H9 (cell line): ENCODE measurements at regions not wholly inside any gene's neighbourhood (a gene's known extent, or its start where the extent isn't known, plus 50 kb on each side); places are given as distances from the start of the nearest gene placed in this dataset.

ENCODE experiments used
- DNase-seq: peaks from one replicate; pipeline ENCODE4 v3.0.0-alpha.2; 2017
- H2AFZ ChIP-seq: one replicate; pipeline ENCODE4 v1.6.1; 2013; ENCODE audit warnings: mild to moderate bottlenecking, low read length, control low read depth, moderate library complexity
- H2AK5ac ChIP-seq: 2 replicates; pipeline ENCODE4 v1.6.1; 2013; ENCODE audit warnings: low read length, control low read depth, mixed read lengths; ENCODE audit not compliant: insufficient read length
- H2BK120ac ChIP-seq: one replicate; pipeline ENCODE4 v1.6.1; 2013; ENCODE audit warnings: low read depth, mild to moderate bottlenecking, low read length, control low read depth, inconsistent platforms; ENCODE audit not compliant: poor library complexity, severe bottlenecking
- H2BK12ac ChIP-seq: 2 replicates; pipeline ENCODE4 v1.6.1; 2013; ENCODE audit warnings: low read length, control low read depth, mixed read lengths, low read depth; ENCODE audit not compliant: insufficient read length
- H2BK15ac ChIP-seq: 2 replicates; pipeline ENCODE4 v1.6.1; 2013; ENCODE audit warnings: low read depth, low read length, control low read depth
- H2BK20ac ChIP-seq: one replicate; pipeline ENCODE4 v1.6.1; 2013; ENCODE audit warnings: low read depth, mild to moderate bottlenecking, low read length, control low read depth, inconsistent platforms; ENCODE audit not compliant: poor library complexity, severe bottlenecking
- H2BK5ac ChIP-seq: 2 replicates; pipeline ENCODE4 v1.6.1; 2013; ENCODE audit warnings: low read length, control low read depth, mixed read lengths; ENCODE audit not compliant: insufficient read length
- H3K14ac ChIP-seq: 2 replicates; pipeline ENCODE4 v1.6.1; 2013; ENCODE audit warnings: low read length, control low read depth; ENCODE audit not compliant: insufficient read depth
- H3K18ac ChIP-seq: 2 replicates; pipeline ENCODE4 v1.6.1; 2013; ENCODE audit warnings: low read depth, mild to moderate bottlenecking, mixed read lengths, low read length, control low read depth; ENCODE audit not compliant: insufficient read length
- H3K23ac ChIP-seq: 2 replicates; pipeline ENCODE4 v1.6.1; 2013; ENCODE audit warnings: low read length, control low read depth, mixed read lengths, low read depth; ENCODE audit not compliant: insufficient read length
- H3K23me2 ChIP-seq: 2 replicates; pipeline ENCODE4 v1.6.1; 2013; ENCODE audit warnings: low read depth, mild to moderate bottlenecking, mixed read lengths, low read length, control low read depth; ENCODE audit not compliant: insufficient read length, poor library complexity, severe bottlenecking
- H3K27ac ChIP-seq: 2 replicates; pipeline ENCODE4 v1.5.1; 2013; ENCODE audit warnings: low read length, control low read depth, mixed read lengths, low read depth; ENCODE audit not compliant: insufficient read length
- H3K27me3 ChIP-seq: 2 replicates; pipeline ENCODE4 v1.6.1; 2013; ENCODE audit warnings: low read length, control low read depth, inconsistent platforms; ENCODE audit not compliant: insufficient read depth
- H3K4ac ChIP-seq: 2 replicates; pipeline ENCODE4 v1.6.1; 2013; ENCODE audit warnings: low read depth, mild to moderate bottlenecking, control low read depth, inconsistent platforms, low read length, moderate library complexity
- H3K4me1 ChIP-seq: 2 replicates; pipeline ENCODE4 v1.6.1; 2013; ENCODE audit warnings: low read length, control low read depth, inconsistent platforms; ENCODE audit not compliant: insufficient read depth
- H3K4me2 ChIP-seq: 2 replicates; pipeline ENCODE4 v1.6.1; 2013; ENCODE audit warnings: low read length, control low read depth, mixed read lengths; ENCODE audit not compliant: insufficient read length, insufficient read depth
- H3K56ac ChIP-seq: 2 replicates; pipeline ENCODE4 v1.6.1; 2013; ENCODE audit warnings: low read depth, mild to moderate bottlenecking, mixed read lengths, low read length, control low read depth; ENCODE audit not compliant: insufficient read length
- H3K79me1 ChIP-seq: 2 replicates; pipeline ENCODE4 v1.6.1; 2013; ENCODE audit warnings: low read depth, mild to moderate bottlenecking, moderate library complexity, low read length, control low read depth, inconsistent platforms; ENCODE audit not compliant: insufficient read depth, poor library complexity, severe bottlenecking
- H3K79me2 ChIP-seq: 2 replicates; pipeline ENCODE4 v1.6.1; 2013; ENCODE audit warnings: low read length, control low read depth, inconsistent platforms; ENCODE audit not compliant: insufficient read depth
- H3K9ac ChIP-seq: 2 replicates; pipeline ENCODE4 v1.6.1; 2013; ENCODE audit warnings: low read length, control low read depth, mixed read lengths; ENCODE audit not compliant: insufficient read length; ENCODE audit errors: extremely low read depth
- H3K9me3 ChIP-seq: one replicate; pipeline ENCODE4 v1.6.1; 2013; ENCODE audit warnings: low read depth, low read length, inconsistent platforms; ENCODE audit not compliant: control insufficient read depth
- H3T11ph ChIP-seq: one replicate; pipeline ENCODE4 v1.6.1; 2013; ENCODE audit warnings: mild to moderate bottlenecking, low read length, control low read depth, inconsistent platforms
- H4K20me1 ChIP-seq: one replicate; pipeline ENCODE4 v1.6.1; 2013; ENCODE audit not compliant: control insufficient read depth, insufficient read length, insufficient read depth
- H4K5ac ChIP-seq: 2 replicates; pipeline ENCODE4 v1.6.1; 2013; ENCODE audit warnings: low read depth, mild to moderate bottlenecking, mixed read lengths, low read length, control low read depth; ENCODE audit not compliant: insufficient read length
- H4K8ac ChIP-seq: replicated peaks from 2 replicates; pipeline ENCODE4 v1.6.1; 2013; ENCODE audit warnings: low read length, control low read depth, mixed read lengths, low read depth; ENCODE audit not compliant: insufficient read length
- H4K91ac ChIP-seq: 2 replicates; pipeline ENCODE4 v1.6.1; 2013; ENCODE audit warnings: low read depth, mild to moderate bottlenecking, moderate library complexity, mixed read lengths, low read length, control low read depth; ENCODE audit not compliant: insufficient read length
- H3K27ac Mint-ChIP-seq, 3 experiments: 2 replicates in 2 of 3; 3 replicates in 1 of 3; pipeline ENCODE4 v1.8.0; 2020 to 2021; ENCODE audit warnings: mixed read lengths in 3 of 3, mild to moderate bottlenecking in 1 of 3, moderate library complexity in 1 of 3
- H3K27me3 Mint-ChIP-seq: 2 replicates; pipeline ENCODE4 v1.8.0; 2021; ENCODE audit warnings: low read depth, mild to moderate bottlenecking, moderate library complexity, mixed read lengths
- H3K36me3 Mint-ChIP-seq, 3 experiments: 2 replicates in 2 of 3; 3 replicates in 1 of 3; pipeline ENCODE4 v1.8.0; 2020 to 2021; ENCODE audit warnings: low read depth in 3 of 3, mixed read lengths in 3 of 3; ENCODE audit not compliant: insufficient read depth in 1 of 3
- H3K4me1 Mint-ChIP-seq, 2 experiments: 2 replicates each; pipeline ENCODE4 v1.8.0; 2020; ENCODE audit warnings: mixed read lengths in 2 of 2
- H3K4me3 Mint-ChIP-seq, 2 experiments: 2 replicates in 1 of 2; 3 replicates in 1 of 2; pipeline ENCODE4 v1.8.0; 2020 to 2021; ENCODE audit warnings: mild to moderate bottlenecking in 2 of 2, mixed read lengths in 2 of 2, moderate library complexity in 1 of 2
- H3K9me3 Mint-ChIP-seq, 2 experiments: 2 replicates in 1 of 2; 3 replicates in 1 of 2; pipeline ENCODE4 v1.8.0; 2020; ENCODE audit warnings: mild to moderate bottlenecking in 2 of 2, mixed read lengths in 2 of 2, moderate library complexity in 1 of 2
- CTCF ChIP-seq: fragments of 200-600 bp; sonication (generic); conservative IDR thresholded peaks from 3 replicates; pipeline ENCODE4 v1.8.0; 2021; ENCODE audit warnings: antibody characterized with exemption, mild to moderate bottlenecking
- WGBS: extraction: QIAGEN DNeasy Blood & Tissue Kit; methylation state at CpG from one replicate; pipeline ENCODE4 v1.1.7; 2013; ENCODE audit warnings: missing lambda C conversion rate, low lambda C conversion rate, mixed read lengths; ENCODE audit not compliant: insufficient read length; ENCODE audit errors: extremely low coverage; 5-methylcytosine and 5-hydroxymethylcytosine counted together

DNA sequence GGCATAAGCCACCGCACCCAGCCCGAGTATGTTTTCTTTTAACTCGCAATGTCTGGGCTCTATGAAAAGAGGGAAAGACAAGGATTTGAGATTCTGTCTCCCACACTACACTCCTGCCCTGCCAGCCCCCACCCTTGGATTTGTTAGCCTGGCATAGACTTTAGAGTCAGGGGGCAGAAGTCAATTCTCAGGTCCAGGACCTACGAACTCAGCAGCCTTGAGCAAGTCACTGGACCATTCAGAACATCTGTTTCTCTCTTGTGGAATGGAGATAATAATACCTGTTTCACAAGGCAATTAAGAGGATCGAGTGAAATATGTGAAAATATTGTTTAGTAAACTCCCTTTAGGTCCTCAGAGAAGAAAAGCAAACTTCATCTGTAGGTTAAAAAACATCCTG, 66.1 kb upstream of the FUT8 start:
- H3K4me1 Mint-ChIP-seq, result peaks cover 6 to 7% of the 10 kb centered on the region in 2 experiments; a peak in 3 of 4 replicates
- Histone ChIP-seq H3K23ac (no peak overlapping the region), H3K9ac (no peak overlapping the region), H3K56ac (no peak overlapping the region), H2BK120ac (no peak overlapping the region), H4K8ac (no peak overlapping the region), H3K4me1 (no peaks in the 10 kb centered on the region), H3T11ph (no peak overlapping the region), H4K5ac (no peak overlapping the region), H3K14ac (no peak overlapping the region), H2BK5ac (no peak overlapping the region), H2BK12ac (no peak overlapping the region), H3K4me2 (no peak overlapping the region), H3K23me2 (no peaks in the 10 kb centered on the region), H3K79me1 (no peaks in the 10 kb centered on the region), H3K4ac (no peak overlapping the region), H3K18ac (no peak overlapping the region), H4K91ac (no peak overlapping the region), H3K27ac (no peak overlapping the region), H3K79me2 (no peaks in the 10 kb centered on the region), H2AFZ (no peak overlapping the region), H2AK5ac (no peak overlapping the region), H4K20me1 (no peaks in the 10 kb centered on the region), H2BK20ac (no peak overlapping the region), H2BK15ac (no peak overlapping the region), H3K9me3 (no peaks in the 10 kb centered on the region), H3K27me3 (no peaks in the 10 kb centered on the region)
- H3K9me3 Mint-ChIP-seq, result no peaks in the 10 kb centered on the region
- TF ChIP-seq CTCF, result no peak
- no peak overlapping the region for H3K27ac Mint-ChIP-seq
- no peak for DNase-seq
- H3K27me3 Mint-ChIP-seq, result peaks cover 32% of the 10 kb centered on the region
- no peaks in the 10 kb centered on the region for H3K36me3 Mint-ChIP-seq
- H3K4me3 Mint-ChIP-seq, result no peak overlapping the region
- WGBS, result no CpG with 5 or more reads among the region's 5 CpGs
